Vagina (tissue), 2 donors: ENCODE measurements at regions not wholly inside any gene's neighbourhood (a gene's known extent, or its start where the extent isn't known, plus 50 kb on each side); places are given as distances from the start of the nearest gene placed in this dataset.

ENCODE experiments used
- CTCF ChIP-seq, 3 experiments: fragments of 450-650 bp in 2 of 3; fragments of 200-600 bp in 1 of 3; sonication (generic) in 1 of 3; IDR thresholded peaks; one replicate each; pipeline ENCODE4 v1.5.1; 2017 to 2019; ENCODE audit warnings: antibody characterized with exemption in 3 of 3, mild to moderate bottlenecking in 2 of 3, moderate library complexity in 2 of 3
- POLR2A ChIP-seq, 2 donors: fragments of 450-650 bp; IDR thresholded peaks; one replicate each; pipeline ENCODE4 v1.6.1; 2017; ENCODE audit warnings: antibody characterized with exemption in 2 of 2, mild to moderate bottlenecking in 2 of 2, moderate library complexity in 2 of 2
- POLR2AphosphoS5 ChIP-seq, 2 donors: sonication (generic); formaldehyde crosslinking; IDR thresholded peaks; one replicate each; pipeline ENCODE4 v1.9.0; 2017; ENCODE audit warnings: antibody characterized with exemption in 2 of 2, mild to moderate bottlenecking in 2 of 2, low read depth in 1 of 2; ENCODE audit not compliant: insufficient read depth in 1 of 2

DNA sequence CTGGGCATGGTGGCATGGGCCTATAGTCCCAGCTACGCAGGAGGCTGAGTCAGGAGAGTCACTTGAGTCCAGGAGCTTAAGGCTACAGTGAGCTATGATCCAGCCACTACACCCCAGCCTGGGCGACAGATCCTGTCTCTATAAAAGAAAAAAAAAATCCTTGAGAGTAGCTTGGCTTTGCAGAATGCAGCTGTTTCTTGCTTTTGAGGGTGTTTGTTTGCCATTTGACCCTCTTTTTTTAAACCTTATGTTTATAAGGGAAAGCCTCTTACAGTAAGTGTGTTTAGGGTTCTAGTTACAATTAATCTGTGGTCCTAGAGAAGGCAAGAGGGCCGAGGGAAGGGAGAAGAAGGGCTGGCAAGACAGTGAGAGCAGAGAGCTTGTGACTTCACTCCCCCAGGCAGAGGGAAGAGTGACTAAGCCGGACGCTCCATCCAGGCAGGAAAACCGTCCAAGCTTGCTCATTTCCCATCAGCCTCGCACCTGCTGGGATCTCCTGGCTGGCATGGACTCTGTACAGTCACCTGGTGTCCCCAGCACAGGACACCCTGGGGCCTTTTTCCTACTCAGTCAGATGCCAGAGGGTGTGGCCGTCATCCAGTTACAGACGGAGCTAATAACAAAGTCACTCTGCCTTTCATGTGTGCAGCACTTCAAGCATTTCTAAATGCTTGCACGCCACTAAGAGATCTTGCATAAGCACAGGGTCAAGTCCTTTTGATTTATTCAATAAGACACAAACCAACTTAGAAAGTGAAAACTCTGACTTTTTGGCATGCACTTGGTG lies 55.5 kb upstream of the PSEN2 start:
- no peak for TF ChIP-seq CTCF (IDR thresholded peaks at IDR 0.05)
- TF ChIP-seq POLR2A (IDR thresholded peaks at IDR 0.05) = no peak
- peak; percentile 91 to 95 for TF ChIP-seq POLR2AphosphoS5 (IDR thresholded peaks at IDR 0.05; ENCODE audit: insufficient read depth in 1 of 2, low read depth in 1 of 2)
